ENCODE measurements at regions not wholly inside any gene's neighbourhood (a gene's known extent, or its start where the extent isn't known, plus 50 kb on each side); places are given as distances from the start of the nearest gene placed in this dataset.

GRCh38 chr5:99034336-99034735 is 105.5 kb upstream of the CHD1 start:
- Histone ChIP-seq H3K23me2 (ENCODE audit: low read depth, low read length) (no peaks in the 10 kb centered on the region), H3K14ac (ENCODE audit: insufficient read length) (no peak overlapping the region), H2BK12ac (ENCODE audit: low read depth, low read length) (no peak overlapping the region), H2BK15ac (ENCODE audit: low read length) (no peak overlapping the region), H2BK120ac (replicated peaks; ENCODE audit: low read depth, low read length) (no peak overlapping the region), H3K27ac (ENCODE audit: low read depth, low read length) (no peak overlapping the region), H3K36me3 (ENCODE audit: control insufficient read depth in 2 of 4, insufficient read depth in 4 of 4, low read length in 3 of 4) (no peaks in the 10 kb centered on the region), H4K91ac (replicated peaks; ENCODE audit: insufficient read length, low read length) (no peak overlapping the region), H3K18ac (ENCODE audit: extremely low read depth, low read length) (no peak overlapping the region), H3K79me1 (ENCODE audit: low read depth, low read length) (no peaks in the 10 kb centered on the region), H3K79me2 (ENCODE audit: control insufficient read depth in 1 of 2, insufficient read depth in 2 of 2, low read length in 2 of 2) (no peaks in the 10 kb centered on the region), H3K4me3 (ENCODE audit: extremely low read depth in 1 of 4, insufficient read depth in 2 of 4, low read depth in 3 of 4, low read length in 4 of 4) (no peak overlapping the region), H4K8ac (ENCODE audit: extremely low read depth, insufficient read depth, low read length) (no peak overlapping the region), H4K5ac (ENCODE audit: insufficient read length, low read depth, low read length) (no peak overlapping the region), H3K4me1 (replicated peaks in 1 of 4; ENCODE audit: control insufficient read depth in 3 of 4, insufficient read depth in 4 of 4, low read length in 3 of 4) (no peaks in the 10 kb centered on the region), H3K9me3 (ENCODE audit: insufficient read depth in 2 of 2, low read depth in 1 of 2, low read length in 1 of 2) (no peaks in the 10 kb centered on the region), H3K23ac (ENCODE audit: insufficient read length) (no peak overlapping the region), H3K27me3 (replicated peaks in 1 of 4; ENCODE audit: control insufficient read depth in 3 of 4, extremely low read depth in 1 of 4, insufficient read depth in 3 of 4, low read length in 3 of 4) (no peaks in the 10 kb centered on the region), H3K56ac (replicated peaks; ENCODE audit: insufficient read length, low read depth, low read length) (no peak overlapping the region), H3K9ac (replicated peaks in 1 of 4; ENCODE audit: extremely low read depth in 1 of 4, low read depth in 3 of 4, low read length in 3 of 4) (no peak overlapping the region), H2BK5ac (ENCODE audit: low read depth, low read length) (no peak overlapping the region), H2AFZ (ENCODE audit: low read length) (peak overlapping the region; percentile 33; the same call in 1 of the 2 replicates), H2AK5ac (ENCODE audit: low read depth, low read length) (no peak overlapping the region), H3K4ac (replicated peaks; ENCODE audit: insufficient read length, low read depth, low read length) (no peak overlapping the region), H3K4me2 (ENCODE audit: insufficient read depth in 1 of 2, low read depth in 2 of 2, low read length in 2 of 2) (no peak overlapping the region), H4K20me1 (replicated peaks in 1 of 2; ENCODE audit: control insufficient read depth in 1 of 2, insufficient read depth in 2 of 2, low read length in 2 of 2) (no peaks in the 10 kb centered on the region), H2BK20ac (ENCODE audit: low read length) (no peak overlapping the region)
- TF ChIP-seq RNF2 (IDR thresholded peaks at IDR 0.05; ENCODE audit: borderline replicate concordance, low read depth, low read length, missing control alignments, poor library complexity, severe bottlenecking) (no peak), SUZ12 (IDR thresholded peaks at IDR 0.05; ENCODE audit: low read length) (no peak), SRF (IDR thresholded peaks at IDR 0.05; ENCODE audit: low read depth, low read length) (no peak), CTBP2 (IDR thresholded peaks at IDR 0.05; ENCODE audit: borderline replicate concordance, insufficient read depth, insufficient read length, low read length) (no peak), CBX5 (IDR thresholded peaks at IDR 0.05; ENCODE audit: low read depth, low read length) (no peak), RFX5 (IDR thresholded peaks at IDR 0.05; ENCODE audit: borderline replicate concordance, low read depth, low read length) (no peak), JUND (IDR thresholded peaks at IDR 0.05; ENCODE audit: low read length) (no peak), MAFK (IDR thresholded peaks at IDR 0.05; ENCODE audit: low read depth, low read length) (no peak), NANOG (IDR thresholded peaks at IDR 0.05; ENCODE audit: insufficient read depth, low read depth, low read length, poor library complexity, severe bottlenecking) (no peak)
- TF ChIP-seq, protein P1, sequence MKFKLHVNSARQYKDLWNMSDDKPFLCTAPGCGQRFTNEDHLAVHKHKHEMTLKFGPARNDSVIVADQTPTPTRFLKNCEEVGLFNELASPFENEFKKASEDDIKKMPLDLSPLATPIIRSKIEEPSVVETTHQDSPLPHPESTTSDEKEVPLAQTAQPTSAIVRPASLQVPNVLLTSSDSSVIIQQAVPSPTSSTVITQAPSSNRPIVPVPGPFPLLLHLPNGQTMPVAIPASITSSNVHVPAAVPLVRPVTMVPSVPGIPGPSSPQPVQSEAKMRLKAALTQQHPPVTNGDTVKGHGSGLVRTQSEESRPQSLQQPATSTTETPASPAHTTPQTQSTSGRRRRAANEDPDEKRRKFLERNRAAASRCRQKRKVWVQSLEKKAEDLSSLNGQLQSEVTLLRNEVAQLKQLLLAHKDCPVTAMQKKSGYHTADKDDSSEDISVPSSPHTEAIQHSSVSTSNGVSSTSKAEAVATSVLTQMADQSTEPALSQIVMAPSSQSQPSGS (IDR thresholded peaks at IDR 0.05; ENCODE audit: low read length): no peak
- FAIRE-seq (no peak), DNase-seq (ENCODE audit: low read depth in 1 of 2, low spot score in 2 of 2) (no peak)
- ChIA-PET POLR2A (ENCODE audit: partially characterized antibody) (no interaction called here), CTCF (ENCODE audit: partially characterized antibody) (interaction anchor here (1.0 to 1.2 kb wide), 3 partner anchors 11 to 121 kb away, joined by 3 read pairs; no protein-coding TSS in a partner anchor)
- 78% methylated on average over 1 of the region's 1 CpG; no CpG with 5 or more reads in 1 of the 2 experiments for WGBS, 2 experiments (ENCODE audit: extremely low coverage in 1 of 2, insufficient coverage in 1 of 2, insufficient read length in 1 of 2, insufficient replicate concordance in 2 of 2, low coverage in 1 of 2, low lambda C conversion rate in 2 of 2, missing lambda C conversion rate in 1 of 2)

Measured in H1 (cell line).